H1 (cell line): ENCODE measurements at regions not wholly inside any gene's neighbourhood (a gene's known extent, or its start where the extent isn't known, plus 50 kb on each side); places are given as distances from the start of the nearest gene placed in this dataset.

Experiments used
- BCL11A ChIP-seq, 2 experiments: IDR thresholded peaks; one replicate each; pipeline ENCODE4 v1.6.1; 2011; ENCODE audit warnings: low read depth in 2 of 2, low read length in 2 of 2, mild to moderate bottlenecking in 2 of 2
- CBX5 ChIP-seq: fragments of 300-800, 300-1000 bp; sonication (generic); IDR thresholded peaks from 2 replicates; pipeline ENCODE4 v1.7.1; 2016; ENCODE audit warnings: antibody characterized with exemption, low read length, low read depth
- CBX8 ChIP-seq: fragments of 300-800, 300-1000 bp; sonication (generic); IDR thresholded peaks from 2 replicates; pipeline ENCODE4 v1.7.1; 2016; ENCODE audit warnings: low read depth, low read length, borderline replicate concordance
- CHD1 ChIP-seq: IDR thresholded peaks from 2 replicates; pipeline ENCODE4 v1.6.1; 2012; ENCODE audit warnings: low read depth, low read length, improper control_type of control experiment
- CHD2 ChIP-seq: IDR thresholded peaks from 2 replicates; pipeline ENCODE4 v1.6.1; 2012; ENCODE audit warnings: low read length, improper control_type of control experiment
- EZH2 ChIP-seq: fragments of 200-600 bp; sonication (generic); IDR thresholded peaks from 2 replicates; pipeline ENCODE4 v1.7.1; 2012; ENCODE audit warnings: low read depth, mild to moderate bottlenecking, moderate library complexity, low read length, inconsistent platforms; ENCODE audit not compliant: severe bottlenecking
- KDM1A ChIP-seq: fragments of 200-600, 300-600 bp; sonication (generic); IDR thresholded peaks from 2 replicates; pipeline ENCODE4 v1.7.1; 2016; ENCODE audit warnings: mild to moderate bottlenecking, low read length, borderline replicate concordance
- NRF1 ChIP-seq: IDR thresholded peaks from 2 replicates; pipeline ENCODE4 v1.6.1; 2011; ENCODE audit warnings: mild to moderate bottlenecking, low read depth, low read length, improper control_type of control experiment
- POLR2A ChIP-seq, 2 experiments: IDR thresholded peaks; 1 replicate in 1 of 2; 2 replicates in 1 of 2; pipeline ENCODE4 v1.6.1; 2011; ENCODE audit warnings: low read depth in 2 of 2, low read length in 2 of 2, mild to moderate bottlenecking in 2 of 2; ENCODE audit errors: control extremely low read depth in 1 of 2
- POU5F1 ChIP-seq: IDR thresholded peaks from 2 replicates; pipeline ENCODE4 v1.6.1; 2011; ENCODE audit warnings: low read depth, mild to moderate bottlenecking, low read length, moderate library complexity
- SIX5 ChIP-seq: IDR thresholded peaks from 2 replicates; pipeline ENCODE4 v1.6.1; 2011; ENCODE audit warnings: mild to moderate bottlenecking, low read depth, low read length
- SP1 ChIP-seq: IDR thresholded peaks from 2 replicates; pipeline ENCODE4 v1.6.1; 2011; ENCODE audit warnings: low read depth, low read length
- TAF1 ChIP-seq: IDR thresholded peaks from 2 replicates; pipeline ENCODE4 v1.6.1; 2011; ENCODE audit warnings: mild to moderate bottlenecking, low read depth, low read length
- TF ChIP-seq, protein P1 (sequence below): fragments of 300-600 bp; sonication (generic); IDR thresholded peaks from 2 replicates; pipeline ENCODE4 v1.7.1; 2012; ENCODE audit warnings: low read length, moderate library complexity, mild to moderate bottlenecking, inconsistent platforms; ENCODE audit not compliant: insufficient replicate concordance

DNA sequence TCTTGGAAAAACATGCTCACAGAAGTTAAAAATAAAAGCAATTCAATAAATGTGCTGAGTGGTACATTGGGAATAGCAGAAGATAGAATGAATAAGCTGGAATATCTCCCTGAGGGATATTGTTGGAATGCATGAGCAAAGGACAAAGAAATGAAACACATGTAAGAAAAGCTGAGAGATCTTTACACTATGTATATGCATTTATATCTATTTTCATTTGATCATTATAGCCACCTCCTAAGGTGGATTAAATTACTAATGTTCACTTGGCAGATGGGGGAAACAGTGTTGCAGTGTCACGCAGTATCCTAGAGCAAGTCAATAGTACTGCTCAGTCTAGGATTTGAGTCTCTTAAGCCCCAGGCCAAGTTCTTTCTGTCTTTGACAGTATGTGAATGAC, 542.0 kb upstream of the MARCKS start (continued):
- TF ChIP-seq, protein P1, sequence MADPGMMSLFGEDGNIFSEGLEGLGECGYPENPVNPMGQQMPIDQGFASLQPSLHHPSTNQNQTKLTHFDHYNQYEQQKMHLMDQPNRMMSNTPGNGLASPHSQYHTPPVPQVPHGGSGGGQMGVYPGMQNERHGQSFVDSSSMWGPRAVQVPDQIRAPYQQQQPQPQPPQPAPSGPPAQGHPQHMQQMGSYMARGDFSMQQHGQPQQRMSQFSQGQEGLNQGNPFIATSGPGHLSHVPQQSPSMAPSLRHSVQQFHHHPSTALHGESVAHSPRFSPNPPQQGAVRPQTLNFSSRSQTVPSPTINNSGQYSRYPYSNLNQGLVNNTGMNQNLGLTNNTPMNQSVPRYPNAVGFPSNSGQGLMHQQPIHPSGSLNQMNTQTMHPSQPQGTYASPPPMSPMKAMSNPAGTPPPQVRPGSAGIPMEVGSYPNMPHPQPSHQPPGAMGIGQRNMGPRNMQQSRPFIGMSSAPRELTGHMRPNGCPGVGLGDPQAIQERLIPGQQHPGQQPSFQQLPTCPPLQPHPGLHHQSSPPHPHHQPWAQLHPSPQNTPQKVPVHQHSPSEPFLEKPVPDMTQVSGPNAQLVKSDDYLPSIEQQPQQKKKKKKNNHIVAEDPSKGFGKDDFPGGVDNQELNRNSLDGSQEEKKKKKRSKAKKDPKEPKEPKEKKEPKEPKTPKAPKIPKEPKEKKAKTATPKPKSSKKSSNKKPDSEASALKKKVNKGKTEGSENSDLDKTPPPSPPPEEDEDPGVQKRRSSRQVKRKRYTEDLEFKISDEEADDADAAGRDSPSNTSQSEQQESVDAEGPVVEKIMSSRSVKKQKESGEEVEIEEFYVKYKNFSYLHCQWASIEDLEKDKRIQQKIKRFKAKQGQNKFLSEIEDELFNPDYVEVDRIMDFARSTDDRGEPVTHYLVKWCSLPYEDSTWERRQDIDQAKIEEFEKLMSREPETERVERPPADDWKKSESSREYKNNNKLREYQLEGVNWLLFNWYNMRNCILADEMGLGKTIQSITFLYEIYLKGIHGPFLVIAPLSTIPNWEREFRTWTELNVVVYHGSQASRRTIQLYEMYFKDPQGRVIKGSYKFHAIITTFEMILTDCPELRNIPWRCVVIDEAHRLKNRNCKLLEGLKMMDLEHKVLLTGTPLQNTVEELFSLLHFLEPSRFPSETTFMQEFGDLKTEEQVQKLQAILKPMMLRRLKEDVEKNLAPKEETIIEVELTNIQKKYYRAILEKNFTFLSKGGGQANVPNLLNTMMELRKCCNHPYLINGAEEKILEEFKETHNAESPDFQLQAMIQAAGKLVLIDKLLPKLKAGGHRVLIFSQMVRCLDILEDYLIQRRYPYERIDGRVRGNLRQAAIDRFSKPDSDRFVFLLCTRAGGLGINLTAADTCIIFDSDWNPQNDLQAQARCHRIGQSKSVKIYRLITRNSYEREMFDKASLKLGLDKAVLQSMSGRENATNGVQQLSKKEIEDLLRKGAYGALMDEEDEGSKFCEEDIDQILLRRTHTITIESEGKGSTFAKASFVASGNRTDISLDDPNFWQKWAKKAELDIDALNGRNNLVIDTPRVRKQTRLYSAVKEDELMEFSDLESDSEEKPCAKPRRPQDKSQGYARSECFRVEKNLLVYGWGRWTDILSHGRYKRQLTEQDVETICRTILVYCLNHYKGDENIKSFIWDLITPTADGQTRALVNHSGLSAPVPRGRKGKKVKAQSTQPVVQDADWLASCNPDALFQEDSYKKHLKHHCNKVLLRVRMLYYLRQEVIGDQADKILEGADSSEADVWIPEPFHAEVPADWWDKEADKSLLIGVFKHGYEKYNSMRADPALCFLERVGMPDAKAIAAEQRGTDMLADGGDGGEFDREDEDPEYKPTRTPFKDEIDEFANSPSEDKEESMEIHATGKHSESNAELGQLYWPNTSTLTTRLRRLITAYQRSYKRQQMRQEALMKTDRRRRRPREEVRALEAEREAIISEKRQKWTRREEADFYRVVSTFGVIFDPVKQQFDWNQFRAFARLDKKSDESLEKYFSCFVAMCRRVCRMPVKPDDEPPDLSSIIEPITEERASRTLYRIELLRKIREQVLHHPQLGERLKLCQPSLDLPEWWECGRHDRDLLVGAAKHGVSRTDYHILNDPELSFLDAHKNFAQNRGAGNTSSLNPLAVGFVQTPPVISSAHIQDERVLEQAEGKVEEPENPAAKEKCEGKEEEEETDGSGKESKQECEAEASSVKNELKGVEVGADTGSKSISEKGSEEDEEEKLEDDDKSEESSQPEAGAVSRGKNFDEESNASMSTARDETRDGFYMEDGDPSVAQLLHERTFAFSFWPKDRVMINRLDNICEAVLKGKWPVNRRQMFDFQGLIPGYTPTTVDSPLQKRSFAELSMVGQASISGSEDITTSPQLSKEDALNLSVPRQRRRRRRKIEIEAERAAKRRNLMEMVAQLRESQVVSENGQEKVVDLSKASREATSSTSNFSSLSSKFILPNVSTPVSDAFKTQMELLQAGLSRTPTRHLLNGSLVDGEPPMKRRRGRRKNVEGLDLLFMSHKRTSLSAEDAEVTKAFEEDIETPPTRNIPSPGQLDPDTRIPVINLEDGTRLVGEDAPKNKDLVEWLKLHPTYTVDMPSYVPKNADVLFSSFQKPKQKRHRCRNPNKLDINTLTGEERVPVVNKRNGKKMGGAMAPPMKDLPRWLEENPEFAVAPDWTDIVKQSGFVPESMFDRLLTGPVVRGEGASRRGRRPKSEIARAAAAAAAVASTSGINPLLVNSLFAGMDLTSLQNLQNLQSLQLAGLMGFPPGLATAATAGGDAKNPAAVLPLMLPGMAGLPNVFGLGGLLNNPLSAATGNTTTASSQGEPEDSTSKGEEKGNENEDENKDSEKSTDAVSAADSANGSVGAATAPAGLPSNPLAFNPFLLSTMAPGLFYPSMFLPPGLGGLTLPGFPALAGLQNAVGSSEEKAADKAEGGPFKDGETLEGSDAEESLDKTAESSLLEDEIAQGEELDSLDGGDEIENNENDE, result no peak
- TF ChIP-seq CBX8, result no peak
- no peak for TF ChIP-seq BCL11A (IDR thresholded peaks at IDR 0.05; ENCODE audit: low read depth in 2 of 2, low read length in 2 of 2)
- TF ChIP-seq POLR2A (IDR thresholded peaks at IDR 0.05; ENCODE audit: control extremely low read depth in 1 of 2, low read depth in 2 of 2, low read length in 2 of 2), result no peak
- TF ChIP-seq KDM1A, result no peak
- no peak for TF ChIP-seq POU5F1
- no peak for TF ChIP-seq TAF1
- TF ChIP-seq CHD1, result no peak
- TF ChIP-seq SIX5, result no peak
- no peak for TF ChIP-seq NRF1
- no peak for TF ChIP-seq CHD2
- no peak for TF ChIP-seq SP1
- no peak for TF ChIP-seq CBX5
- TF ChIP-seq EZH2, result no peak
